Fibroblast of villous mesenchyme (primary cell): ENCODE measurements at regions not wholly inside any gene's neighbourhood (a gene's known extent, or its start where the extent isn't known, plus 50 kb on each side); places are given as distances from the start of the nearest gene placed in this dataset.

Experiments used
- DNase-seq: peaks from one replicate; pipeline ENCODE4 v3.0.0-alpha.2; 2010; ENCODE audit warnings: low read depth
- H3K4me3 ChIP-seq: 2 replicates; pipeline ENCODE4 v1.5.1; 2011; ENCODE audit warnings: low read depth, mild to moderate bottlenecking, low read length
- TF ChIP-seq, protein P1 (sequence below): IDR thresholded peaks from 2 replicates; pipeline ENCODE4 v1.5.1; 2012; ENCODE audit warnings: low read depth, mild to moderate bottlenecking, low read length; ENCODE audit not compliant: insufficient read depth

DNA sequence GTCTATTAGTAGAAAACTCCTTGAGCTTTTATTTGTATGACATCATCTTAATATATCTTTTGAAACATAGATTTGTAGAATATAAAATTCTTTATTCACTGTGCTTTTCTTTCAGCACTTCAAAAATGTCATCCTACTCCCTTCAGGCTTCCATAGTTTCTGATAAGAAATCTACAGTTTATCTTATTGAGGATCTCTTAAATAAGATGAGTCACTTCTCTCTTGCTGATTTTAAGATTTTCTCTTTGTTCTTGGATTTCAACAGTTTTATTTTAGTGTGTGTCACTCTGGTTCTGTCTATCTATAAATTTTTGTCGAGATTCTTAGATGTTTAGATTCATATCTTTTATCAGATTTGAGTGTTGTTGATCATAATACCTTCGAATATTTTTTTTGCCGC is 566.1 kb upstream of the CHORDC1 start:
- TF ChIP-seq, protein P1, sequence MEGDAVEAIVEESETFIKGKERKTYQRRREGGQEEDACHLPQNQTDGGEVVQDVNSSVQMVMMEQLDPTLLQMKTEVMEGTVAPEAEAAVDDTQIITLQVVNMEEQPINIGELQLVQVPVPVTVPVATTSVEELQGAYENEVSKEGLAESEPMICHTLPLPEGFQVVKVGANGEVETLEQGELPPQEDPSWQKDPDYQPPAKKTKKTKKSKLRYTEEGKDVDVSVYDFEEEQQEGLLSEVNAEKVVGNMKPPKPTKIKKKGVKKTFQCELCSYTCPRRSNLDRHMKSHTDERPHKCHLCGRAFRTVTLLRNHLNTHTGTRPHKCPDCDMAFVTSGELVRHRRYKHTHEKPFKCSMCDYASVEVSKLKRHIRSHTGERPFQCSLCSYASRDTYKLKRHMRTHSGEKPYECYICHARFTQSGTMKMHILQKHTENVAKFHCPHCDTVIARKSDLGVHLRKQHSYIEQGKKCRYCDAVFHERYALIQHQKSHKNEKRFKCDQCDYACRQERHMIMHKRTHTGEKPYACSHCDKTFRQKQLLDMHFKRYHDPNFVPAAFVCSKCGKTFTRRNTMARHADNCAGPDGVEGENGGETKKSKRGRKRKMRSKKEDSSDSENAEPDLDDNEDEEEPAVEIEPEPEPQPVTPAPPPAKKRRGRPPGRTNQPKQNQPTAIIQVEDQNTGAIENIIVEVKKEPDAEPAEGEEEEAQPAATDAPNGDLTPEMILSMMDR: no peak
- no peak for DNase-seq
- no peak overlapping the region for H3K4me3 ChIP-seq

DNA sequence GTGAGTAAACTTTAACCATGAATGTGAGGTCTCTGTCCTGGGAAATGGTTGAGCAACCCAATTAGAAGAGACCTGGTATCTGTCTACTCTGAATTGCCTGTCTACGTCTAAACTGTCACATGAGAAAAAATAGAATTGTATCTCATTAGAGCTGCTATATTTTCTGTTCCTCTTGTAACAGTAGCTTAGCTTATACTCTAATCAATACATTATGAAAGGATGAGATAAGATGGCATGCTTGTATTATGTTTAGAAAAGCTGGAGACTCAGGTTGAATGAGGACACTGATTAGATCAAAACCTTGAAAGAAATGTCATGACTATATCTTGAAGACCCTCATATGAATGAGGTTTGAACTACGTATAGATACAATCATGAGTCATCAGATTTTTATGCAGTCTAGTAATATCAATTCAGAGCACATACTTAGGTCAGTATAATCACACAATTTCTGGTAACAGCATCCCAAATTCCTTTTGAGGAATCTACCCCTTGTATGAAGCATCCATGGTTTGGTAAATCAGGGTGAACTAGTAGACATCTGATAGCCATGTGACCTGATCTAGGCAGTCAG is 561.5 kb upstream of the CHORDC1 start:
- no peak for DNase-seq
- TF ChIP-seq, protein P1: no peak
- H3K4me3 ChIP-seq: no peak overlapping the region

DNA sequence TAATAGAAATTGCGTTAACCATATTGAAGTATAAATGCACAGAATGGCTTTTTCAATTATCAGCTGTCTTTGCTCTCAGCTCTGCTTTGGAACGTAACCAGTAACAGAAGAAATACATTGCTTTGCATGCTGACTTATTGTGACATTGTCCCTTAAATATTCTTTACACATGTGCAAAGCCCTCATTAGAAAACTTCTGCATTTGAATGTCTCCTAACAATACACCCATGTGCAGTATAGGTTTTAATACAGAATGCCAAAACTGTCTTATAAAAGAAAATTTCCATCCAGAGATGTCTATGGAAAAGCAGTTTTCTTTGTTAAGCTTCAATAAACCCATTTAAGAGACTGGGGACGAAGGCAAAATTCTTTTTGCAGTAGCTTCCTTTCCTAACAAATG is 560.3 kb upstream of the CHORDC1 start:
- TF ChIP-seq, protein P1: no peak
- DNase-seq: no peak
- no peak overlapping the region for H3K4me3 ChIP-seq

DNA sequence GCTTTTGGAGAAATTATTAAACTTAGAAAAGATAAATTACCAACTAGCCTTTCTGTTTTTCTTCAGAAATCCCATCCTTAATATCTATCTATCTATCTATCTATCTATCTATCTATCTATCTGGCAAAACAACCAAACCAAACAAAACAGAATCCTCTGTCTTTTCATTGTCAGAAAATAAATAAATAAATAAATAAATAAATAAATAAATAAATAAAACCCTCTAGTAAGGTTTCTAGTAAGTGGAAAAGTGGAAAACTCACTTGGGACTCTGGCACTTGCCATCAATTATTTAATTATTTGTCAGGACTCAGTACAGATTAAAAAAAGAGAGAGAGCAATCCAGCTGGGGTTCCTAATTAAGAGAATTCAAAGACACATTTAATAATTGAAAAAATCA is 556.2 kb upstream of the CHORDC1 start:
- no peak overlapping the region for H3K4me3 ChIP-seq
- DNase-seq: no peak
- TF ChIP-seq, protein P1: no peak

DNA sequence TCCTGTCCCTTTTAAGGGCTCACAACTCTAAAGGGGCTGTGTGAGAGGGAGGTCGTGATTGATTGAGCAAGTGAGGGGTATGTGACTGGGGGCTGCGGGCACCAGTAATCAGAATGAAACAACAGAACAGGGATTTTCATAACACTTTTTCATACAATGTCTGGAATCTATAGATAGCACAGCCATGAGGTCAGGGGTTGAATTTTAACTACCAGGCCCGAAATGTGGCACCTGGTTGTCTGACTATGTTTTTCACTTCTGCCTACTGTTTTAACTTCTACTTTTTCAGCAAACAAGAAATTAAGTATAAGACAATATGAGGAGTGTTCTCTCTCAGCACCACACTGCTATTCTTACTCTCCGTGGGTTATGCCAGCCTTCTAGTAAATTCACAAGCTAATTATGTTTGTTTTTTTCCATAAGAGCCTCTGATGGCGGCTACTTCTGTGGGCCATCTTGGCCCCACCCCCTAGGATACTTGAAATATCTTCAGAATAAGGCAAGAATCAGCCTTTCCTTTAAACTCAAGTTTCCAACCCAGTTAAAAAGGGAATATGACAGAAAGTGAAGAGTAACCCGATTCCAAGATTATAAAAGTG is 552.8 kb upstream of the CHORDC1 start:
- no peak for DNase-seq
- H3K4me3 ChIP-seq: no peak overlapping the region
- TF ChIP-seq, protein P1: no peak

DNA sequence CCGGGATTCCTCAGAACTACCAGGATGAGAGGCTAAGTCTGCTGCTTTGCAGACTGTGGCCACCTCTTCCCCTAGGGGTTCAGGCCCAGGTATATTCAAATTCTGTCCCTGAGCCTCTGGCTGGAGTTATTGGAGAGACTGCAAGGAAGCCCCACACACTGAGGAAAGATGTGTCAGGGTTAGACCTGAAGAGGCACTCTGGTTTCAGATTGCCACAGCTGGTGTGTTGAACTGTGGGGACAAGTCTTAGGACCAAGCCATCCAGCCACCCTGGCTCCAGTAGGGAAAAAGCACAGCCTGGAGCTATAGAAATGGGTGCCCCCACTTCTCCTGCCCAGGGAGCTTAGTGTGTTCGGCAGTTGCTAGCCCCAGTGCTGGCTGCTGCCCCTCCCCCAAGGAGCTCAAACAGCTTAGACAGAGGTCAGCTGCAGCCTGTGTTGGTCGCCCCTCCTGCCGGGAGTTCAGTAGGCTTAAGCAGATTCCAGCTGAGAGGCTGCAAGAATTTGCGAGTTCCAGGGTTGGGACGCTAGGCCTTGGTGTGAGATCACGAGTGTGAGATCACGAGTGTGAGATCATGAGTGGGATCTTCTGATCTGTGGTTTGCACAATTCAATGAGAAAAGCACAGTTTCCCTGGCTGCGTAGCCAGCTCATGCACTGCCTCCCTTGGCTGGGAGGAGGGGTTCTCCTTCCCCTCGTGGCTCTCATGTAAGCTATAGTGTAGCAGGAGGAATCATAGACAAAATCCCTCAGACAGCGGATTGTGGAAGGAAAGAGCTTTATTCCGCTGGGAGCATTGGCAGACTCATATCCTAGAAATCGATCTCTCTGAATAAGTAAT is 552.1 kb upstream of the CHORDC1 start:
- TF ChIP-seq, protein P1: no peak
- no peak for DNase-seq
- no peak overlapping the region for H3K4me3 ChIP-seq
